KMS-11 (cell line): ENCODE measurements at regions not wholly inside any gene's neighbourhood (a gene's known extent, or its start where the extent isn't known, plus 50 kb on each side); places are given as distances from the start of the nearest gene placed in this dataset.

Experiments
- H2AFZ ChIP-seq: fragments of 200-600 bp; sonication (generic); 2 replicates; pipeline ENCODE4 v1.6.1; 2016; ENCODE audit warnings: antibody characterized with exemption, mixed run types, low read depth
- H3K27ac ChIP-seq: fragments of 200-600 bp; sonication (generic); 2 replicates; pipeline ENCODE4 v1.6.1; 2016; ENCODE audit warnings: mild to moderate bottlenecking, mixed run types
- H3K27me3 ChIP-seq: fragments of 200-600 bp; sonication (generic); 2 replicates; pipeline ENCODE4 v1.6.1; 2017; ENCODE audit warnings: mild to moderate bottlenecking, low read depth, mixed run types, moderate library complexity; ENCODE audit not compliant: insufficient read depth
- H3K36me3 ChIP-seq: fragments of 200-600 bp; sonication (generic); 2 replicates; pipeline ENCODE4 v1.6.1; 2017; ENCODE audit warnings: mild to moderate bottlenecking, mixed run types; ENCODE audit not compliant: insufficient read depth
- H3K4me1 ChIP-seq: fragments of 200-600 bp; sonication (generic); 2 replicates; pipeline ENCODE4 v1.6.1; 2016; ENCODE audit warnings: mild to moderate bottlenecking, low read depth, mixed run types; ENCODE audit not compliant: poor library complexity, severe bottlenecking
- H3K4me2 ChIP-seq: fragments of 200-600 bp; sonication (generic); 2 replicates; pipeline ENCODE4 v1.7.0; 2016; ENCODE audit warnings: mild to moderate bottlenecking, mixed run types
- H3K4me3 ChIP-seq: fragments of 200-600 bp; sonication (generic); IDR thresholded peaks from 2 replicates; pipeline ENCODE4 v1.6.1; 2017; ENCODE audit warnings: low read depth, low read length, mixed read lengths; ENCODE audit not compliant: insufficient read depth
- H3K79me2 ChIP-seq: fragments of 200-600 bp; sonication (generic); 2 replicates; pipeline ENCODE4 v1.6.1; 2016; ENCODE audit warnings: low read depth, mixed run types; ENCODE audit not compliant: insufficient read depth
- H3K9ac ChIP-seq: fragments of 200-600 bp; sonication (generic); 2 replicates; pipeline ENCODE4 v1.6.1; 2016; ENCODE audit warnings: mild to moderate bottlenecking, mixed run types
- H4K20me1 ChIP-seq: fragments of 200-600 bp; sonication (generic); 2 replicates; pipeline ENCODE4 v1.6.1; 2016; ENCODE audit warnings: mild to moderate bottlenecking, mixed run types; ENCODE audit not compliant: insufficient read depth
- CTCF ChIP-seq: fragments of 200-600 bp; sonication (generic); conservative IDR thresholded peaks from 2 replicates; pipeline ENCODE4 v1.6.1; 2017; ENCODE audit warnings: low read depth, mild to moderate bottlenecking, antibody characterized with exemption, low read length, moderate library complexity, mixed read lengths

- Histone ChIP-seq H2AFZ (peak overlapping the region; percentile 58), H4K20me1 (no peaks in the 10 kb centered on the region), H3K9ac (peak overlapping the region; percentile 22; the same call in 1 of the 2 replicates), H3K4me1 (peaks cover 44% of the 10 kb centered on the region), H3K4me3 (no peak overlapping the region), H3K4me2 (peak overlapping the region; percentile 83), H3K36me3 (no peaks in the 10 kb centered on the region), H3K27me3 (no peaks in the 10 kb centered on the region), H3K79me2 (no peaks in the 10 kb centered on the region), H3K27ac (peak overlapping the region; percentile 80)
- no peak for TF ChIP-seq CTCF
Measured at GRCh38 chr6:94026575-94026974, 607.2 kb upstream of the EPHA7 start.

- Histone ChIP-seq H3K4me2 (no peak overlapping the region), H3K27me3 (no peaks in the 10 kb centered on the region), H3K27ac (no peak overlapping the region), H3K79me2 (no peaks in the 10 kb centered on the region), H3K4me3 (no peak overlapping the region), H2AFZ (no peak overlapping the region), H3K36me3 (no peaks in the 10 kb centered on the region), H3K4me1 (no peaks in the 10 kb centered on the region), H3K9ac (no peak overlapping the region), H4K20me1 (no peaks in the 10 kb centered on the region)
- TF ChIP-seq CTCF, result no peak
Measured at GRCh38 chr6:94005835-94006234, 586.5 kb upstream of the EPHA7 start.

- no peaks in the 10 kb centered on the region for H3K79me2 ChIP-seq
- H3K27me3 ChIP-seq, result no peaks in the 10 kb centered on the region
- H3K4me1 ChIP-seq, result no peaks in the 10 kb centered on the region
- H3K9ac ChIP-seq, result no peak overlapping the region
- H3K4me2 ChIP-seq, result no peak overlapping the region
- H3K27ac ChIP-seq, result no peak overlapping the region
- H2AFZ ChIP-seq, result no peak overlapping the region
- no peak for TF ChIP-seq CTCF
- H3K36me3 ChIP-seq, result no peaks in the 10 kb centered on the region
- H4K20me1 ChIP-seq, result no peaks in the 10 kb centered on the region
- H3K4me3 ChIP-seq, result no peak overlapping the region
Measured at GRCh38 chr6:93992976-93993375, 573.6 kb upstream of the EPHA7 start.

- Histone ChIP-seq H3K27me3 (no peaks in the 10 kb centered on the region), H3K27ac (no peak overlapping the region), H3K79me2 (no peaks in the 10 kb centered on the region), H3K4me2 (no peak overlapping the region), H2AFZ (no peak overlapping the region), H4K20me1 (no peaks in the 10 kb centered on the region), H3K4me1 (no peaks in the 10 kb centered on the region), H3K4me3 (no peak overlapping the region), H3K9ac (no peak overlapping the region), H3K36me3 (no peaks in the 10 kb centered on the region)
- no peak for TF ChIP-seq CTCF
Measured at GRCh38 chr6:93989630-93990029, 570.3 kb upstream of the EPHA7 start.
